ENCODE measurements at regions not wholly inside any gene's neighbourhood (a gene's known extent, or its start where the extent isn't known, plus 50 kb on each side); places are given as distances from the start of the nearest gene placed in this dataset.
A peak's percentile ranks its signal among the peaks of the same experiment; 100 is the strongest.
"Not testable (repeated sequence)": the region's sequence is repeated elsewhere in the genome, so short reads cannot be mapped to it uniquely, and the experiment has no call there.

DNA sequence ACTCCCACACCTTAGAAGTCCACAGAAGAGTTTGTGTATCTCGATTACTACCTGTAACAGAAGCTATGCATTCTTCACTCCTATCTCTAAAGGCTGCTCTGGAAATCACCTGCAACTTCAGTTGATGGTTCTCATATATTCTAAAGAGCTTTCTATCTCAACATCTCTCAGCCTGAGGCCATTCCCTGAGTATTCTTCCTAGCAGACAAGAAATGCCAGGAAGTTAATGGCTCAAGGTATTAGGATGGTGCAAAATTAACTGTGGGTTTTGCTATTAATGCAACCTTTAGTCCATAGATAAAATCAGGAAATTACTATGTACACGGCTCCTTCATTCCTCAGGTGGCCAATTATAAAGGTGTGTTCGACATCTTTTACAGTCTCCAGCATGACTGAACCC is 290.1 kb downstream of the ZNF716 start:
- not testable (repeated sequence) for FAIRE-seq

DNA sequence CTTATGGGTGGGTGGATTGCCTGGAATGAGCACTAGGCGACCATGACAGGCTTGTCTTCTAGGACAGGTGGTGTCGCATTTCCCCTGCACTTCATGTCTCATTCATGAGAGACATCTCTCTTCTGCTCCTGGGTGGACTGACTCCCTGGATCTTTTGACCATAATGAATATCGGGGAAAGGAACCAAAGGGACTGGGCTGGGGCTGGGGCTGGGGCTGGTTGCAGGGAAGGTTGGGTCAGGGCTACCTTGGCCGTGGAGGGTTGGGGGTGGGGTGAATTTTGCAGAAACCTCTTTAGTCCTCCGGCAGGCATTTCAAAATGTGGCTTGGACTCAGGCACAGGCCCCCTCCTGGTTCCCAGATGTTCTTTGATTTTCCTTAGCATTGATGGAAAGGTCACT is 319.2 kb downstream of the ZNF716 start:
- DNase-seq (ENCODE audit: low spot score), result no peak
- FAIRE-seq, result no peak

More for the DNA sequence above, 290.1 kb downstream of the ZNF716 start:
- DNase-seq (ENCODE audit: low spot score), result not testable (repeated sequence)

DNA sequence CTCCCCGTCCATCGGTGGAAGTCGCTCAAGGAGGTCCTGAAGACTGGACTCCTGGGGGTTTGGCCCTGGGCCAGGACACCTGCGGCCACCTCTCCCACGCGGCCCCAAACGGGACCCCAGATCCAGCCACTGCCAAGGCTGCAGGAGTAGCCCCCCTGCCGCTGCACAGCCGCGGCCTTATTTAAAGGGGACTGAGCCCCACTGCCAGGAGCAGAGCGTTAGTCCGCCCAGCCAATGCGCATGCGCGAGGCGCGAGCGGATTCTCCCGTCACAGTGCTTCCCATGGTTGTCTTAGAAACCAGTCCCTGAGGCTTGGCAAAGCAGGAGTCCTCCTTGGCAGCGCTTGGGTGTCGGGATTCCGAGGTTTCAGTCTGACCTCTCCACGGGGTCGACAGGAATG is 320.0 kb downstream of the ZNF716 start:
- DNase-seq (ENCODE audit: low spot score) (no peak), FAIRE-seq (peak; percentile 55)

DNA sequence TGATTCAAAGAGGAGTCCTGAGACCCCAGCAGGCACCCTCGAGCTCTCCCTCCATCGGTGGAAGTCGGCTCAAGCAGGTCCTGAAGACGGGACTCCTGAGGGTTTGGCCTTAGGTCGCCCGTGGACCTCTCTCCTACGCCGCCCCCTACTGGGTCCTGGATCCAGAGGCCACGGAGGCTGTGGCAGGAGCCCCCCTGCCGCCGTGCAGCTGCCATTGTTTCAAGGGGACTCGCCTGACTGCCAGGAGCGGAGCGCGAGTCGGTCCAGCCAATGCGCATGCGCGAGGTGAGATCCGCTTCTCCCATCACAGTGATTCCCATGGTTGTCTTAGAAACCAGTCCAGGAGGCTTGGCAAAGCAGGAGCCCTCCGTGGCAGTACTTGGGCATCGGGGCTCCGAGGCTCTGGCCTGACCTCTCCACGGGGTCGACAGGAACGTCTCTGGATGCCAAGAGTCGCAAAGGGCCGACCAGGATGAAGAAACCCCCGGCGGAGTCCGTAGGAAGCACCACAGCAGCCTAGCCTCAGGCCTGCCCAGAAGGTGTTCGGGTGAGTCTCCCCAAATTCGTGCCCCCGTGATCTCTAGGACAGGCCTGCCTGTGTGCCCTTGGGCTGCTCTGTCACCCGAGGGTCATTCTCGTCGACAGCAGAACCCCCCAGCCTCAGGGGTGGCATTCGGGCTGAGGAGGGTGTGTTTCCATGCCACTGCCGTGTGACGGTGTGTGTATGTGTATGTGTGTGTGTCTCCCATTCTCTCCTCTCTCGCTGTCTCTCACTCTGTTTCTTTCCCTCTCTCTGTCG is 322.3 kb downstream of the ZNF716 start:
- no peak for DNase-seq (ENCODE audit: low spot score)
- no peak for FAIRE-seq

DNA sequence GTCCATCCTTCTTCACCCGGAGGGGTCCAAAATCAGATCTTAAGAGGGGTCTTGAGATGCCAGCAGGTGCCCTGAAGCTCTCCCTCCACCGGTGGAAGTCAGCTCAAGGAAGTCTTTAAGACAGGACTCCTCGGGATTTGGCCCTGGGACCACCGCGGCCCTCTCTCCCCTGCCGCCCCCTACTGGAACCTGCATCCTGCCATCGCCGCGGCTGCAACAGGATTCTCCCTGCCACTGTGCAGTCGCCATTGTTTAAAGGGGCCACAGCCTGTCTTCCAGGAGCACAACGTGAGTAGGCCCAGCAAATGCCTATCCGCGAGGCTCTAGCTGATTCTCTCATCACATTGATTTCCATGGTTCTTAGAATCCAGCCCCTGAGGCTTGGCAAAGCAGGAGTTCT is 324.3 kb downstream of the ZNF716 start:
- FAIRE-seq (no peak), DNase-seq (ENCODE audit: low spot score) (no peak)

DNA sequence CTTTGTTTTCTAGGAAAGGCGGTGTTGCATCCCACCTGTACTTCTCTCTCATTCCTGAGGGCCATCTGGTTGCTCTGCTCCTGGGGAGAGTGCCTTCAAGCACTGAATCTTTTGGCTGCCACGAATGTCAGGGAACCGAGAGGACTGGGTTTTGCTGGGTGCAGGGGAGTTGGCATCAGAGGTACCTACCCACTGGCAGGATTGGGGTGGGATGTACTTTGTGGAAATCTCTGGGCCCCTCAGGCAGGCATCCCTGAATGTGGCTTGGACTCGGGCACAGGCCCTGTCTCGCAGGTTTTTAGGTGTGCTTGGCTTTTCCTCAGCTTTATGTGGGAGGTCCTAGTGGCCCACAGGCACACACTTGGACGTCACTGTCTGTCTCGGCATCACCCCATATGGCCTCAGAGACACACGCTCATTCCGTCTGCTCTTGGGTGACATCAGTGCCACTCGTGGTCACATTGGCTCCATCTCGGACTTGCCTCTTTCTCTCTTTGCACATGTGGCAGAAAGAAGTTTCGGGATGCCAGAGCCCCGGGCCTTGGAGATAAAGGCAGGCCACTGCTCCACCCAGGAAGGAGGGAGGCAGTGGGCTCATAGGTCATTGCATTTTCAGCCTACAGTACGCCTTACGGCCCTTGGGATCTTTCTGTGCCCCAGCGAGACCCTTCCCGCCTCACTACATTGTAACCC is 325.6 kb downstream of the ZNF716 start:
- FAIRE-seq, result no peak

DNA sequence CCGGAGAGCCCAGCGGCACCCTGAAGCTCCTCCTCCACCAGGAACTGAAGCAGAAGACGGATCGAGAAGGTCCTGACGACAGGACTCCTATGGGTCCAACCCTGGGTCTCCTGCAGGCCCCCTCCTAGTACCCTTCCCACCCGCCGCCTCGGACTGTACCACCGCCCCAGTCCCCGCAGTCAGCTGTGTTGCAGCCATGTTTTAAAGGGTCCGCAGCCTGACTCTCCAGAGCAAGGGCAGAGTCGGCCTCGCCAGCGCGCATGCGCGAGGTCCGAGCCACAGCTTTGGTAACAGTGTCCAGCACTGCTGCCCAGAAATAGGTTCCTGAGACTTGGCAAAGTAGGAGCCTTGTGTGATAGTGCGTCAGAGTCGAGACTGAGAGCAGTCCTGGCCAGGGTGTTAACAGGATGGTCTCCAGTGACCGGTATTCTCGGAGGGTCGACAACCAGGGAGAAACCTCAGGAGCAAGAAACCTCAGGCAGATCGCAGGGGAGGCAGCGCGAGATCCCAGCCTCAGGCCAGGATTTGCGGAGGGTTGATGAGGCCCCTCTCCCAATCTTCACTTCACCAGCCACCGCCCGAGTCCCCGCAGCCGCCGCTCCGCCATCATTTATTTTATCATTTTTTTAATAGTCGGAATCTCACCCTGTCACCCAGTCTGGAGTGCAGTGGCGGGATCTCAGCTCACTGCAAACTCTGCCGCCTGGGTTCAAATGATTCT is 326.3 kb downstream of the ZNF716 start:
- peak; percentile 64 for DNase-seq (ENCODE audit: low spot score)
- FAIRE-seq, result not testable (repeated sequence)

More for the DNA sequence above, 325.6 kb downstream of the ZNF716 start:
- DNase-seq (ENCODE audit: low spot score), result no peak

DNA sequence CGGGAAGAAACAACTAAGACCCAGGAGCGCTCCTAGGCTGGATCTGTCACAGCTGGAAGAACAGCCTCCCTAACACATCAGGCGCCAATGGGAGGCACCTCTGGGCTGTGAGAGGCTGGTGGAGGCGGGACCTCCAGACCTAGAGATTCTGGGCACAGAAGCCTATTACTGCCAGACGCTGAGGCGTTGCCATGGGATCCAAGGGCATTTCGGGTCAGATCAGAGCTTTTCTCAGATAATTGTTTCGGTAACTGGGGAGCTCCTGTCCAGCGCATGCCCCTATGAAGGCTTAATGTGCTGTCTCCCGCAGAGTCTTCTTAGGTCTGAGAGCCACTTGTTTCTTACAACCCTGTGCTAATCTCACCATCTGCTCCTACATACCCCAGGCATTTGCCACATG is 339.2 kb downstream of the ZNF716 start:
- DNase-seq (ENCODE audit: low spot score) (no peak), FAIRE-seq (no peak)

DNA sequence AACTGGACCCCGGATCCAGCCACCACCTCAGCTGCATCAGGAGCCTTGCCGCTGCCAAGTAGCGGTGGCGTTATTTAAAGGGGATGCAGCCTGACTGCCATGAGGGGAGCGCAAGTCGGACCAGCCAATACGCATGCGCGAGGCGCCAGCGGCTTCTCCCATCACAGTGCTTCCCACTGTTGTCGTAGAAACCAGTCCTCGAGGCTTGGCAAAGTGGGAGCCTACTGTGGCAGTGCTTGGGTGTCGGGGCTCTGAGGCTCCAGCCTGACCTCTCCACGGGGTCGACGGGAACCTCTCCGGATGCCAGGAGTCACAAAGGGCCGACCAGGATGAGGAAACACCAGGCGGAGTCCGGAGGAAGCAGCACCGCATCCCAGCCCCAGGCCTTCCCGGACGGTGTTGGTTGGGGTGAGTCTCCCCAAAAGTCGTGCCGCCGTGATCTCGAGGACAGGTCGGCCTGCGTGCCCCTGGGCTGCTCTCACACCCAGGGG is 369.6 kb downstream of the ZNF716 start:
- DNase-seq (ENCODE audit: low spot score), result no peak

DNA sequence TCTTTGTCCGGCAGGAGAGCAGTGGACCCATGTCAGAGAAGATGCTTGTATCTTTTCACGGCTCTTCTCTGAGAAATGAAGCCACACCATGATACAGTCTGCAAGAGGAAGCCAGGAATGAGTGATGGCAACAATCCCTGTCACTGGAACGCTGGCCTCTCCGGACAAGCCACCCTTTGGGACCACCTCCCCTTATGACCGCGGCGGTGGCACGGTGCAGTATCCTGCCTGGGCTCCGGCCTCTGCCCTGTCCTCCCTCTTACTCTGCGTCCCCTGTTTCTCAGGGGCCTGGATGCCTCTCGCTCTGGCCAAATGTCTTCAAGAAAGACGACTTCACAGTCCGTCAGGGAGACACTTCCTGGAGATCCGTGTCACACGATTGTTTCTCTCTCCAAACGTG is 370.5 kb downstream of the ZNF716 start:
- FAIRE-seq (no peak), DNase-seq (ENCODE audit: low spot score) (no peak)

More for the DNA sequence above, 369.6 kb downstream of the ZNF716 start:
- FAIRE-seq, result no peak

DNA sequence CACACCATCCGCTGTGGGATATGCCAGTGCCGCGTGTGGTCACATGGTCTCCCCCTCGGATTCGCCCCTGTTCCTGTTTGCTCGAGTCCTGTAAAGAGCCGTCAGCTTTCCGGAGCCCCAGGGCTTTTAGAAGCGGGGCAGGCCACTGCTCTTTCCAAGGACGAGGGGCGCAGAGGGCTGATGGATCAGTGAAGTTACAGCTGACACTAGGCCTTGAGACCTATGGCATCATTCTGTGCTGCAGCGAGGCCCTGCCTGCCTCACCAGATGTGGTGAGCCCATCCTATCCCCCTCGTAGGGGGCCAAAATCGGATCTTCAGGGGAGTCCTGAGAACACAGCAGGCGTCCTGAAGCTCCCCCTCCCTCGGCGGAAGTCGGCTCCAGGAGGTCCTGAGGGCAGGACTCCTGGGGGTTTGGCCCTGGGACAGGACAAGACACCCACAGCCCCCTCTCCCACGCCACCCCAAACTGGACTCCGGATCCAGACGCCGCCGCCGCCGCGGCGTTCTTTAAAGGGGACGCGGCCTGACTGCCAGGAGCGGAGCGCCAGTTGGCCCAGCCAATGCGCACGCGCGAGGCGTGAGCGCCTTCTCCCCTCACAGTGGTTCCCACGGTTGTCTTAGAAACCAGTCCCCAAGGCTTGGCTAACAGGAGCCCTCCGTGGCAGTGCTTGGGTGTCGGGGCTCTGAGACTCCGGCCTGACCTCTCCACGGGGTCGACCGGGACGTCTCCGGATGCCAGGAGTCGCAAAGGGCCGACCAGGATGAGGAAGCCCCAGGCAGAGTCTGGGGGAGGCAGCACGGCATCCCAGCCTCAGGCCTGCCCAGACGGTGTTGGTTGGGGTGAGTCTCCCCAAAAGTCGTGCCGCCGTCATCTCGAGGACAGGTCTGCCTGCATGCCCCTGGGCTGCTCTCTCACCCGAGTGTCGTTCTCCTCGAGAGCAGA is 371.7 kb downstream of the ZNF716 start:
- FAIRE-seq (no peak), DNase-seq (ENCODE audit: low spot score) (peak; percentile 10)

DNA sequence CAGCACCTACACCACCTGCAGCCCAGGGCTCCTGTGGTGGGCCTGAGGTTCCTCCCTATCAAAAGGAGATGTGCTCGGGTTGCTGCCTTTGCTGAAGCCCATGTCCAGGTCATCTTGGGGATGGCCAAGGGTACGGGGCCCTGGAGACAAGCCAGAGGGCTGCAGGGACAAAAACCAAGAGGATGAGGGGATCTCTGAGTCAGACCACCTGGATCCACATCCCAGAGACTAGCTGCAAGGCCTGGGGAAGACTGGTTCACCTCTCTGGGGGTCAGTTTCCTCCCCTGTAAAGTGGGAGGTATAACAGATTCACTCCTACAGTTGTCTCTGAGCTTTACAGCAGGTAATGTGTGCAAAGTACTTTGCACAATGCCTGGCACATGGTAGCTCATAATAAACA is 376.6 kb downstream of the ZNF716 start:
- DNase-seq (ENCODE audit: low spot score); FAIRE-seq: not testable (repeated sequence)

DNA sequence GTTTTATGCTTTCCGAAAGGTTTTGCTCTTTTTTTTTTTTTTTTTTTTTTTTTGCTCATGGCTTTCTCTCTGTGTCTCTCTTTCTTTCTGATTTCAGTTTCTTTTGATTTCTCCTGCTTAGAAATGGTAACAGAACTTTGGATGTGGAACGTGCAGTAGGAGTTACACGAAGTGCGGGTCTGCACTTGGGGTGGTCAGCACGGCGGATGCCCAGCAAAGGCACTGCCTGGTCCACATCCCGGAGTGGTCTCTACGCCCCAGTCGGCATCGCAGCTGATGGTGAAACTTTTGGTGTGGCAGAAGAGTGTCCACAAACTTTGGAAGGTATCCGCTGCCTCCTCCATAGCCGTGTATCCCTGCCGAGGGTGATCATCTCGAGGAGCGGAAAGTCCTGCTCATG is 385.2 kb downstream of the ZNF716 start:
- not testable (repeated sequence) for DNase-seq (ENCODE audit: low spot score); FAIRE-seq

DNA sequence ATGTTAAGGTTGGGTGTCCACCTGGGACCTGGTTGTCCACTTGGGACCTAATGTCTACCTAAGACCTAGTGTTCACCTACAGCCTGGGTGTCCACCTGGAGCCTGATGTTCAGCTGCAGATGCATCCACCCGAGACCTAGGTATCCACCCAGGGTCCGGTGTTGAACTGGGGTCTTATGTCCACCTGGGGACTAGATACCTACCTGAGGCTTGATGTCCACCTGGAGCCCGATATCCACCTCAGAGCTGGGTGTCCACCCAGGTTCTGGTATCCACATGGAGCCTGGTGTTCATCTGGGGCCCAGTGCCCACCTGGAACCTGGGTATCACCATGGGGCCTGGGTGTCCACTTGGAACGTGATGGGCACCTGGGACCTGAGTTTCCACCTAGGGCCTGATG is 389.2 kb downstream of the ZNF716 start:
- FAIRE-seq; DNase-seq (ENCODE audit: low spot score): not testable (repeated sequence)

DNA sequence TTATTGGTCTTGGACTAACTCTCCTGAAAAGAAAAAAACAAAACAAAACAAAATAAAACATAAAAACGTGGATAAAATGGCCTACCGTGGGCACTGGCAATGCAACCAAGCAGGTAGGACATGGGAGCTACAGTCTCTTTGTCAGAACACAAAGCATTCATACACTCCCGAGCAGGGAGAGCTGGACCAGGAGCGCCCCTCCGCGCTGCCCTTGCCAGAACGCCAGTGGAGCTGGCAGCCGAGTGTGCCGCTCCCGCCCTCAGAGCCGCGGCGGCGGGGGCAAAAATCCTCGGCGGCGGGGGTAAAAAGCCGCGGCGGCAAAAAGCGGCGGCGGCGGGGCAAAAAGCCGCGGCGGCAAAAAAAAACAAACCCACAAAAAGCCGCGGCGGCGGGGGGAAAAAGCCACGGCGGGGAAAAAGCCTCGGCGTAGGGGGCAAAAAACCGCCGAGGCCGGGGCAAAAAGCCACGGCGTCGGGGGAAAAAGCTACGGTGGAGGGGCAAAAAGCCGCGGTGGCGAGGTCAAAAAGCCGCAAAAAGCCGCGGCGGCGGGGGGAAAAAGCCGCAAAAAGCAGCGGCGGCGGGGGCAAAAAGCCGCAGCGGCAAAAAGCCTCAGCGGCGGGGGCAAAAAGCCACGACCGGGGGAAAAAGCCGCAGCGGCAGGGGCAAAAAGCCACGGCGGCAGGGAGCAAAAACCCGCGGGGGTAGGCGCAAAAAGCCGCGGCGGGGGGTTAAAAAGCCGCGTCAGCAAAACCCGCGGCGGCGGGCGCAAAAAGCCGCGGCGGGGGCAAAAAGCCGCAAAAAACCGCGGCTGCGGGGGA is 418.1 kb downstream of the ZNF716 start:
- DNase-seq (ENCODE audit: low spot score), result peak; percentile 58
- peak; percentile 58 for FAIRE-seq

DNA sequence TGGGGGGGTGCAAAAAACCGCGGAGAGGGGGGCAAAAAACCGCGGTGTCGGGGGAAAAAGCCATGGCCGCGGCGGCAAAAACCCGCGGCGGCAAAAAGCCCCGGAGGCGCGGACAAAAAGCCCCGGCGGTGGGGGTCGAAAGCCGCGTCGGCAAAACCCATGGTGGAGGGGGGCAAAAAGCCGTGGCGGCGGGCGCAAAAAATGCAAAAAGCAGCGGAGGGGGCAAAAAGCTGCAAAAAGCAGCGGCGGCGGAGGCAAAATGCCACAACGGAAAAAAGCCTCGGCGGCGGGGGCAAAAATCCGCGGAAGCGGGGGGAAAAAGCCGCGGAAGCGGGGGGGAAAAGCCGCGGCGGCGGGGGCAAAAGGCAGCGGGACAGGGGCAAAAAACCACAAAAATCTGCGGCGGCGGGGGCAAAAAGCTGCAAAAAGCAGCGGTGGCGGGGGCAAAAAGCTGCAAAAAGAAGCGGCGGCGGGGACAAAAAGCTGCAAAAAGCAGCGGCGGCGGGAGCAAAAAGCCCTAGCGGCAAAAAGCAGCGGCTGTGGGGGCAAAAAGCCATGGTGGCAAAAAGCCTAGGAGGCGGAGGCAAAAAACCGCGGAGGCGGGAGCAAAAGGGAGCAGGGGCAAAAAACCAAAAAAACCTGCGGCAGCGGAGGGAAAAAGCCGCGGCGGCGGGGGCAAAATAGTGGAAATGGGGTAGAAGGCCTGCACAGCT is 418.9 kb downstream of the ZNF716 start:
- DNase-seq (ENCODE audit: low spot score) (peak; percentile 40), FAIRE-seq (no peak)

Data from urothelium cell line (cell line).